Aorta (tissue), 5 donors: ENCODE measurements at regions not wholly inside any gene's neighbourhood (a gene's known extent, or its start where the extent isn't known, plus 50 kb on each side); places are given as distances from the start of the nearest gene placed in this dataset.

Experiments used
- ATAC-seq: fragments of 200-7000 bp; cut with Tn5 transposase; one replicate; pipeline ENCODE4 v1.9.1; 2022; ENCODE audit warnings: moderate library complexity; ENCODE audit not compliant: low FRiP score
- DNase-seq, 2 donors: peaks; one replicate each; pipeline ENCODE4 v3.0.0-alpha.2; 2020
- H3K27ac ChIP-seq, 2 donors: one replicate each; pipeline ENCODE4 v1.5.1; 2013; ENCODE audit warnings: low read length in 2 of 2, mild to moderate bottlenecking in 2 of 2, moderate library complexity in 2 of 2, control low read depth in 1 of 2, inconsistent platforms in 1 of 2, low read depth in 1 of 2
- H3K27me3 ChIP-seq, 2 donors: one replicate each; pipeline ENCODE4 v1.6.1; 2013; ENCODE audit warnings: control low read depth in 1 of 2, low read length in 1 of 2, mild to moderate bottlenecking in 1 of 2, moderate library complexity in 1 of 2; ENCODE audit not compliant: insufficient read depth in 2 of 2, control insufficient read depth in 1 of 2
- H3K36me3 ChIP-seq, 2 donors: one replicate each; pipeline ENCODE4 v1.6.1; 2013; ENCODE audit warnings: control low read depth in 1 of 2, low read length in 1 of 2, mild to moderate bottlenecking in 1 of 2; ENCODE audit not compliant: insufficient read depth in 2 of 2, control insufficient read depth in 1 of 2
- H3K4me1 ChIP-seq, 2 donors: one replicate each; pipeline ENCODE4 v1.6.1; 2013; ENCODE audit warnings: low read length in 2 of 2, control low read depth in 1 of 2, mild to moderate bottlenecking in 1 of 2, moderate library complexity in 1 of 2; ENCODE audit not compliant: insufficient read depth in 2 of 2, control insufficient read depth in 1 of 2
- H3K4me3 ChIP-seq, 2 donors: one replicate each; pipeline ENCODE4 v1.5.1; 2013; ENCODE audit warnings: low read length in 2 of 2, control low read depth in 1 of 2, mild to moderate bottlenecking in 1 of 2
- H3K9me3 ChIP-seq: one replicate; pipeline ENCODE4 v1.6.1; 2013; ENCODE audit warnings: mild to moderate bottlenecking, low read length; ENCODE audit not compliant: control insufficient read depth
- WGBS, 2 donors: extraction: QIAGEN DNeasy Blood & Tissue Kit; methylation state at CpG; one replicate each; pipeline ENCODE4 v1.1.7; 2013; 5-methylcytosine and 5-hydroxymethylcytosine counted together
- intact Hi-C, 2 donors: fragments of 100-400 bp; cut with DNase I; formaldehyde crosslinking; loops; one replicate each; pipeline versions ENCODE4 v1.14.2 to v1.15.0; 2022
- donor health status: healthy with polysubstance abuse.
- donor health status: Bipolar disorder and iron deficiency.
- donor health status: DM: no; HTN: no; CAD: no.
- donor health status: DM: no; HTN: no; CAD: no.
- donor health status: DM: yes; HTN: yes; CAD: no.

DNA sequence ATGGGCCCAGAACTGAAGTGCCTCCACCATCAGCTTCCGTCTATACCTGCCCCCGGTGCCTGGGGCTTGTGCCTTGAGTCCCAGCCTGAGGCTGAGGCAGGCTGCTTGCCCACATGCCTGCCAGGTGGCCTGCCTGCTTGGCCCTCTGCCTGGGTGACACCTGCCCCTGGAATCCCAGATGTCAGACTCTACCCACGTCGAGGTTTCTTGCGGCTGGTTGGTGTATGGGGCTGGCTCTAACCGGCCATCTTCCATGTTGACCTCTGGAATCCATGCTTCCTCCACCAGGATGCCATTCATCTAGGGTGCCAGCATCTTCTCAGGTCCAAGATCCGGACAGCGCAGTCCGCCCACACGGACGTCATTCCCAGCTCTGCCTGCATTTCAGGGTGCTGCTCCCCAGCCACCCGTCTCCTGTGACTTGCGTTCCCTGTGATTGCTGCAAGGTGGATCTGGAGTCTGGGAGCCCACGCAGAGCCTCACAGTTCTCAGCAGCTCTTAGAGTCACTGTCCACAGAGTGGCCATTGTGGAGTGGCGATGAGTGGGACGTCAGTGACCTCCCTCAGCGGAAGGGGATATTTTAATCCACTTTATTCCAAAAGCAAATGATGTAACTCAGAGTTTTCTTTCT, 298.1 kb downstream of the TCERG1L start:
- intact Hi-C loops = no loop called here
- H3K36me3 ChIP-seq = no peaks in the 10 kb centered on the region
- H3K4me1 ChIP-seq = no peaks in the 10 kb centered on the region
- H3K27ac ChIP-seq = no peak overlapping the region
- WGBS, 2 donors = 72 to 77% methylated on average over 17 of the region's 17 CpGs
- DNase-seq (no peak), ATAC-seq (no peak)
- no peak overlapping the region for H3K4me3 ChIP-seq
- H3K27me3 ChIP-seq = no peaks in the 10 kb centered on the region
- H3K9me3 ChIP-seq = peaks cover 2% of the 10 kb centered on the region

DNA sequence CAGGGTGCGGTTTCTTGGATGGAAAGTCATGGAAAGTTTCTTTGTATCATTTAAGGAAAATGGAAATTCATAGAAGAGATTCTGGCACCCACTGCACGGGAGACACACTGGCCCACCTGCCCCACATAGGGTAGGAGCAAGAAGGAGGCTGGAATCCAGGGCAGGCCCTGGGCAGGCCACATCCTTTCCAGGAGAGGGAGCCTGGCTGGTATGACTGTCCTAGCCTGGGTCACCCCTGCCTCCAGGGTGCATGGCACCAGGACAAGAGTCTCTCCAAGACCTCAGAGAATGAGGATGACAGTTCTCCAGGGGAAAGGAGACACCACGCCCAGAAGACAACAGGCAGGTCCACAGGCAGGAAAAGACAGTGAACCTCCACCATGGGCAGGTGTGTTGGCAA, 297.2 kb downstream of the TCERG1L start:
- peaks cover 2% of the 10 kb centered on the region for H3K9me3 ChIP-seq
- no peaks in the 10 kb centered on the region for H3K36me3 ChIP-seq
- DNase-seq (no peak), ATAC-seq (no peak)
- H3K4me3 ChIP-seq = no peak overlapping the region
- H3K27me3 ChIP-seq = no peaks in the 10 kb centered on the region
- 81 to 82% methylated on average over 3 of the region's 3 CpGs for WGBS, 2 donors
- H3K4me1 ChIP-seq = no peaks in the 10 kb centered on the region
- intact Hi-C loops = no loop called here
- H3K27ac ChIP-seq = no peak overlapping the region

DNA sequence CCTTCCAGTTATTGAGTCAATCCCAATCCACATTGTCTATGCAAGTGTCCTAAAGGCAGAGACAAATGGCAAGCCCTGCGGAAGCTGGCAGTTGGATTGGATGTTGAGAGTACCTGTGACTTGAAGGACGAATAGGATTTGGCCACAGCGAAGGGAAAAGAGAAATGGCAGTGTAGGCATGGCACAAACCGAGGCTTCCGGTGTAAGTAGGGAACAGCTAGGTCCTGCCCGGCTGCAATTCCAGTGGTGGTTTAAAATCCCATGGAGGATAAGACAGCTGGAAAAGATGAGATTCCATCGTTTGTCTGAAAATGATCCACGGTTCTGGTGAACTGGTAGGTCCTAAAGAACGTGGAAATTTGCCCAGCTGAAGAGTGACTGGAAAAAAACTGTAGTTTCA, 296.2 kb downstream of the TCERG1L start:
- Histone ChIP-seq H3K36me3 (no peaks in the 10 kb centered on the region), H3K9me3 (peaks cover 2% of the 10 kb centered on the region), H3K4me3 (no peak overlapping the region), H3K4me1 (no peaks in the 10 kb centered on the region), H3K27ac (no peak overlapping the region), H3K27me3 (no peaks in the 10 kb centered on the region)
- 82 to 87% methylated on average over 9 of the region's 9 CpGs for WGBS, 2 donors
- DNase-seq = no peak
- ATAC-seq = no peak
- intact Hi-C loops = no loop called here

DNA sequence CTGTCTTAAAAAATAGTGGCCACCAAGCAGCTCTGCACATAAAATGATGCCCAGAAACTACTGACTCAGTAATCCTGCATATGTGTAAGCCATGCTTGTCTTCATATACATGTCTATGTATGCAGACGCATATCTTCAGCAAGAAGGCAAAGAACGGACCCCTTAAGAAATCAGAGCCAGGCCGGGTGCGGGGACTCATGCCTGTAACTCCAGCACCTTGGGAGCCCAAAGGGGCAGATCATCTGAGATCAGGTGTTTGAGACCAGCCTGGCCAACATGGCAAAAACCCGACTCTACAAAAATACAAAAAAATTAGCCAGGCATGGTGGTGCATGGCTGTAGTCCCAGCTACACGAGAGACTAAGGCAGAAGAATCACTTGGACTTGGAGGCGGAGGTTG, 295.0 kb downstream of the TCERG1L start:
- Histone ChIP-seq H3K36me3 (no peaks in the 10 kb centered on the region), H3K4me3 (no peak overlapping the region), H3K9me3 (peaks cover 2% of the 10 kb centered on the region), H3K4me1 (no peaks in the 10 kb centered on the region), H3K27me3 (no peaks in the 10 kb centered on the region), H3K27ac (no peak overlapping the region)
- no peak for DNase-seq
- intact Hi-C loops = no loop called here
- 88 to 89% methylated on average over 7 of the region's 7 CpGs for WGBS, 2 donors
- ATAC-seq = no peak

DNA sequence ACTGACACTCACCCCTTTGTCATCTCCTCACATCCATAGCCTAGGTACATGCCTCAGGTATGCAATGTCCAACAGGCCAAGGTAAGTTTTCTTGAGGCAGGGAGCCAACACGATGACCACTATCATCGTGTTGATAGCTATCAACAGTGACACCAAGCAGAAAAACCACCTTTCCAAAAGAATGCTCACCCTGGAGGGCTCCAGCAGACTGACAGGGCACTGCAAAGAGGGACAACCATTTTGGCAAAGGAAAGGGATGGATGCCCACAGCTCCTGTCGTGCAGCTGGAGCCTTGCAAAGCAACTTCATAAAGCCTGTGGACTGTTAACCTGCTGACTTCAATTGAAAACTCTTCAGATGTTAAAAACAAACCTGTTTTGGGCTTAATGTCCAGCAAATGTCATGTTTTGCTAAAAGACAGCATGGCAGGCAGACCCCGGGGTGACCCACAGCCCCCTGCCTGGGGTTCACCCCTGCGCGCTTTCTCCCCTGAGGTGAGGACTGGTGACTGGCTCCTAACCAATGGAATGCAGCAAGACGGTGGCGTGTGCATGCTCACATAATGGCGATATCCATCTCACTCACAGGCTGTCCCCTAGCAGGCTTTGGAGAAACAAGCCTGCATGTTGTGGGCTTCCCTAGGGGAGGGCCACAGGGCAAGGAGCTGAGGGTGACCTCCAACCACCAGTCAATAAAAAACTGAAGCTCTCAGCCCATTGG, 293.8 kb downstream of the TCERG1L start:
- H3K9me3 ChIP-seq = peaks cover 2% of the 10 kb centered on the region
- no peak overlapping the region for H3K27ac ChIP-seq
- no peaks in the 10 kb centered on the region for H3K4me1 ChIP-seq
- H3K36me3 ChIP-seq = no peaks in the 10 kb centered on the region
- no peak for ATAC-seq
- no peaks in the 10 kb centered on the region for H3K27me3 ChIP-seq
- 71 to 72% methylated on average over 9 of the region's 9 CpGs for WGBS, 2 donors
- no peak overlapping the region for H3K4me3 ChIP-seq
- intact Hi-C loops = no loop called here
- no peak for DNase-seq

DNA sequence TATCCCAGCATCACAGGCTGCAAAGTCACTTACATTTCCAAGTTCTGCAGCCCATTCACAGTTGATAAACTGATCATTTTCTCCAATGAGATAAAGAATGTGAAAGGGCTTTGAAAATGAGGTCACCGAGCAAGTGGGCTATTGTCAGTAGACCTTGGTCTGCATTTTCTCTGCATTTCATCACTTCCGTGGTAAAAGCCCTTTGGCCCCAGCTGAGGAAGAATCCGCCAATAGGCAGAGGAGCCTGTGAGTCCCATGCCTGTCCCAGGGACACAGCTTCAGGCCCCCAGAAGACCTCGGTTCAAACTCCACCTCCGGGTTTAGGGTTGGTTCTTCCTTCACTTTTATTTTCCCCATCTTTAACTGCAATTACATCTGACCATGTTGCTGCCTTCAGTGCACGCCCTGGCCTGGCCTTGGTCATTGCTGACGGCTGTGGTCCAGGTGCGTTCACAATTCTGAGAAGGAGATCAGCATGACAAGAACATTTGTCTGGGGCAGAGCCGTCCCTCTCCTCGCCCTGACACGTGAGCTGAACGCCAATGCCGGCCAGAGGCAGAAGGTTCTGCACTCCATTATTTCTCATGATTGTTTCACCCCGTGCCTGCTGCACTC, 292.5 kb downstream of the TCERG1L start:
- WGBS, 2 donors = 66 to 70% methylated on average over 14 of the region's 14 CpGs
- intact Hi-C loops = no loop called here
- Histone ChIP-seq H3K9me3 (peaks cover 2% of the 10 kb centered on the region), H3K4me1 (no peaks in the 10 kb centered on the region), H3K27ac (no peak overlapping the region), H3K4me3 (no peak overlapping the region), H3K36me3 (no peaks in the 10 kb centered on the region), H3K27me3 (no peaks in the 10 kb centered on the region)
- ATAC-seq = no peak
- no peak for DNase-seq

DNA sequence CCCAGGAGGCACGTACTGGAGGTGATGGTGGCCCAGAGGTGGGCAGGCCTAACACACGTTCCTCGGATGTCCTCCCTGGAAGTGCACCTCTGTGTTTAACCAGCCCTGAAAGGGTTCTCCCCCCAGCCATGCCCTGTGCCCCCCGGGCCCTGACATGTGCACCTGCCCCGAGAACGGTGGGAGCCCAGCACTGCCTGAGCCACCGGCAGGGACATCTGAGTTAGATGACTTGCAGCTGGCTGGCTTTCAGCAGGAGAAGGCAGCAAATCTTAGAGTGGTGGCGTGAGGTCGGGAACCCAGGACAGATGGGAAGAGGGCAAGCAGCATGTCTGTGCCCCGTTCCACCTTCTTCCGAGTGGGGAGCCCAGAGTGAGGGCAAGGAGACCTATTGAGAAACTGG, 291.8 kb downstream of the TCERG1L start:
- Histone ChIP-seq H3K4me3 (no peak overlapping the region), H3K9me3 (peaks cover 2% of the 10 kb centered on the region), H3K27me3 (no peaks in the 10 kb centered on the region), H3K4me1 (no peaks in the 10 kb centered on the region), H3K27ac (no peak overlapping the region), H3K36me3 (no peaks in the 10 kb centered on the region)
- ATAC-seq (no peak), DNase-seq (no peak)
- intact Hi-C loops = no loop called here
- 82 to 85% methylated on average over 11 of the region's 11 CpGs for WGBS, 2 donors

DNA sequence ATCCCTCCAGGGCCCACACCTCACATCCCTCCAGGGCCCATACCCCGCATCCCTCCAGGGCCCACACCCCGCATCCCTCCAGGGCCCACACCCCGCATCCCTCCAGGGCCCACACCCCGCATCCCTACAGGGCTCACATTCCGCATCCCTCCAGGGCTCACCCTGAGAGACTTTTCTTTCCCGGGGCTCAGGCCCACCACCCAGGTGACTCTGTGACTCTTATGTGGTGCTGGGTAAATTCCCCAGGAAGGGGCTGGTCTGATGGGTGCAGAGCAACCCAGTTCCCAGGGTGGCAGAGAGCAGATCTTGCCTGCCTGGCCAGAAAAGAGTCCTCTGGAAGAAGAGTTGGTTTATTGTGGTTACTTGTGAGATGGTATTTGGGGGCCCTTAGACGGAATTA, 290.7 kb downstream of the TCERG1L start:
- DNase-seq (no peak), ATAC-seq (no peak)
- WGBS, 2 donors = 88 to 93% methylated on average over 7 of the region's 7 CpGs
- H3K4me1 ChIP-seq = no peaks in the 10 kb centered on the region
- H3K36me3 ChIP-seq = no peaks in the 10 kb centered on the region
- no peak overlapping the region for H3K27ac ChIP-seq
- intact Hi-C loops = no loop called here
- peaks cover 2% of the 10 kb centered on the region for H3K9me3 ChIP-seq
- no peaks in the 10 kb centered on the region for H3K27me3 ChIP-seq
- no peak overlapping the region for H3K4me3 ChIP-seq
